PC-9 (cell line): ENCODE measurements at regions not wholly inside any gene's neighbourhood (a gene's known extent, or its start where the extent isn't known, plus 50 kb on each side); places are given as distances from the start of the nearest gene placed in this dataset.

Experiments
- BruUV-seq: library from RNA; stranded (reverse); fragments of 400-500 nt; replicated peaks from 2 replicates; lab custom pipeline; 2021; lab: Mats Ljungman, UMichigan
- CTCF ChIA-PET: fragments of 300-600 bp; sonication (Branson Sonifier 250); formaldehyde crosslinking; loops from one replicate; lab custom pipeline; 2022; ENCODE audit warnings: antibody characterized with exemption; lab: Charles Lee
- POLR2A ChIA-PET: fragments of 300-600 bp; sonication (Branson Sonifier 250); formaldehyde crosslinking; loops from one replicate; lab custom pipeline; 2022; ENCODE audit warnings: antibody characterized with exemption; ENCODE audit not compliant: unreplicated experiment; lab: Charles Lee
- DNase-seq, 2 experiments: peaks; one replicate each; pipeline versions ENCODE4 v3.0.0 to v3.0.0-alpha.2; 2015 to 2022; ENCODE audit warnings: mixed read lengths in 1 of 2
- H2AFZ ChIP-seq: fragments of 200-600 bp; sonication (generic); 2 replicates; pipeline ENCODE4 v1.8.1; 2017; ENCODE audit warnings: antibody characterized with exemption
- H3F3A ChIP-seq: fragments of 200-600 bp; sonication (generic); 2 replicates; pipeline ENCODE4 v1.8.1; 2017; ENCODE audit warnings: antibody characterized with exemption, mild to moderate bottlenecking, low read depth; ENCODE audit not compliant: insufficient read depth
- H3K27ac ChIP-seq: fragments of 200-600 bp; sonication (generic); 2 replicates; pipeline ENCODE4 v1.6.1; 2016; ENCODE audit warnings: mixed run types
- H3K27me3 ChIP-seq: fragments of 200-600 bp; sonication (generic); 2 replicates; pipeline ENCODE4 v1.6.1; 2016; ENCODE audit warnings: low read depth, mixed run types; ENCODE audit not compliant: insufficient read depth
- H3K36me3 ChIP-seq: fragments of 200-600 bp; sonication (generic); 2 replicates; pipeline ENCODE4 v1.6.1; 2016; ENCODE audit warnings: low read depth, mixed run types
- H3K4me1 ChIP-seq: fragments of 200-600 bp; sonication (generic); replicated peaks from 2 replicates; pipeline ENCODE4 v1.6.1; 2016; ENCODE audit warnings: mixed run types; ENCODE audit not compliant: insufficient read depth
- H3K4me2 ChIP-seq: fragments of 200-600 bp; sonication (generic); 2 replicates; pipeline ENCODE4 v1.6.1; 2017; ENCODE audit warnings: mixed run types
- H3K4me3 ChIP-seq: fragments of 200-600 bp; sonication (generic); 2 replicates; pipeline ENCODE4 v1.6.1; 2016; ENCODE audit warnings: mixed run types
- H3K79me2 ChIP-seq: fragments of 200-600 bp; sonication (generic); 2 replicates; pipeline ENCODE4 v1.6.1; 2017; ENCODE audit warnings: low read depth, mixed run types
- H3K9me2 ChIP-seq: fragments of 200-600 bp; sonication (generic); 2 replicates; pipeline ENCODE4 v1.8.1; 2017; ENCODE audit warnings: mild to moderate bottlenecking; ENCODE audit not compliant: insufficient read depth
- H3K9me3 ChIP-seq: fragments of 200-600 bp; sonication (generic); 2 replicates; pipeline ENCODE4 v1.8.1; 2016; ENCODE audit warnings: low read depth; ENCODE audit not compliant: insufficient read depth
- H4K20me1 ChIP-seq: fragments of 200-600 bp; sonication (generic); 2 replicates; pipeline ENCODE4 v1.8.1; 2017; ENCODE audit not compliant: insufficient read depth
- CTCF ChIP-seq: fragments of 200-600 bp; sonication (generic); conservative IDR thresholded peaks from 2 replicates; pipeline ENCODE4 v1.6.1; 2017; ENCODE audit warnings: mixed run types, antibody characterized with exemption, mild to moderate bottlenecking, moderate library complexity
- EZH2 ChIP-seq: fragments of 200-600 bp; sonication (generic); IDR thresholded peaks from 2 replicates; pipeline ENCODE4 v1.8.0; 2017; ENCODE audit warnings: antibody characterized with exemption, low read depth
- intact Hi-C: fragments of 100-400 bp; cut with micrococcal nuclease; formaldehyde crosslinking; loops from one replicate; pipeline ENCODE4 v1.10.0; 2022; ENCODE audit not compliant: unreplicated experiment

DNA sequence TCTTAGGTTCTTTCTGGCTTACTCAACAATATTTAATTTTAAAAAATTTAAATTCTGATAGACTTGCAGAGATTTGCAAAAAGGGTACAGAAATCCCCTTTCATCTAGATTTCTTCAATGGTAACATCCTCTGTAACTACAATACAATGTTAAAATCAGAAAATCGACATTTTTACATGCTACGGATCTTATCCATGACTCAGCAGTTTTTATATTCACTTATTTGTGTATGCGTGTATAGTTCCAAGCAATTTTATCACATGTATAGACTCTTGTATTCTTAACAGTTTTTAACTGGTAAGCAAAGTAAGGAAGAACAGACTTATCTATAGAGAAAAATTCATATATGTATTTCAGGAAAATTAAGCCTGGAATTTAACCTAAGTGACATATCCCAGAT is 256.1 kb upstream of the MEX3C start:
- Histone ChIP-seq H3K9me2 (no peaks in the 10 kb centered on the region), H3K27ac (no peak overlapping the region), H3K36me3 (no peaks in the 10 kb centered on the region), H3K4me2 (no peak overlapping the region), H3K4me3 (no peak overlapping the region), H3K4me1 (no peaks in the 10 kb centered on the region), H2AFZ (no peak overlapping the region), H4K20me1 (no peaks in the 10 kb centered on the region), H3K27me3 (no peaks in the 10 kb centered on the region), H3K9me3 (no peaks in the 10 kb centered on the region), H3K79me2 (no peaks in the 10 kb centered on the region), H3F3A (no peaks in the 10 kb centered on the region)
- DNase-seq, result no peak
- ChIA-PET CTCF (no interaction called here), POLR2A (no interaction called here)
- intact Hi-C loops, result no loop called here
- TF ChIP-seq EZH2, result no peak
- no peak for TF ChIP-seq CTCF
- BruUV-seq, result no TSS peak

DNA sequence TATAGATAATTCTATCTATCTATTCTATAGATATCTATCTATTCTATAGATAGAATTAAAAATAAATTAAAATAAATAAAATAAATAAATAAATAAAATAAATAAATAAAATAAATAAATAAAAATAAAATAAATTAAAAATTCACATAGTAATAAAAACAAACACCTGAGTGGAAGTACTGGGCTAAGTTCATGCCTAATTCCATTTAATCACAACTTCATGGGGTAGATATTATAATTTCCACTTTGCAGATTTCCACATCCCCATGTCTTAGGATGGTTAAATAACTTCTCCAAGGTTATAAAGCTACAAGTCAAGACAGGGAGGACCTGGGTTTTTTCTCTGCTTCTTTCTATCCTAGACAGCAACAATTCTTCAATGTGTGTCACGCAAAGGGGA is 261.4 kb upstream of the MEX3C start:
- H3K36me3 ChIP-seq, result no peaks in the 10 kb centered on the region
- no peaks in the 10 kb centered on the region for H3K79me2 ChIP-seq
- DNase-seq, result no peak
- H3K27me3 ChIP-seq, result no peaks in the 10 kb centered on the region
- no peaks in the 10 kb centered on the region for H3K4me1 ChIP-seq
- BruUV-seq, result no TSS peak
- no peaks in the 10 kb centered on the region for H4K20me1 ChIP-seq
- no peaks in the 10 kb centered on the region for H3K9me2 ChIP-seq
- no peaks in the 10 kb centered on the region for H3F3A ChIP-seq
- TF ChIP-seq EZH2 (no peak), CTCF (no peak)
- no peak overlapping the region for H3K27ac ChIP-seq
- intact Hi-C loops, result no loop called here
- H3K4me3 ChIP-seq, result no peak overlapping the region
- POLR2A ChIA-PET, result no interaction called here
- H3K4me2 ChIP-seq, result no peak overlapping the region
- H2AFZ ChIP-seq, result no peak overlapping the region
- CTCF ChIA-PET, result no interaction called here
- no peaks in the 10 kb centered on the region; the same call in 1 of the 2 replicates for H3K9me3 ChIP-seq

DNA sequence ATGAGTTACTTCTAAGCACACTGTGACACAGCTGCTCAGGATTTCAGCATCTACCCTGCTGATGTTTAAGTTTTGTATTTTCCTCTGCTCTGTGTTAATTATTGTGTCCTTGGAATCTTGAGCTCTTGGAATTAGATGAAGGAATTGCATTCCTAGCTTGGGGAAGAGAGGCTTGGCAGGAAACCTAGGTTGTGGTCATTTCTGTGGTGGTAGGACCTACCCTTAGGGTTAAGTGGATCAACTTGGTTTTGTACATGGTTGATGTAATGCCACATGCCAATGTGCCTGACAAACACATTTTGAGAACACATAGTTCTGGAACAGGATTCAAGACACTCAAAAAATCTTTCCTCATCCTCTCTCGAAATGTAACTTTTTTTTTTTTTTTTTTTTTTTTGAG is 264.5 kb upstream of the MEX3C start:
- ChIA-PET POLR2A (no interaction called here), CTCF (no interaction called here)
- no peak for TF ChIP-seq EZH2
- no peak for TF ChIP-seq CTCF
- no peaks in the 10 kb centered on the region for H3K79me2 ChIP-seq
- H3K4me3 ChIP-seq, result no peak overlapping the region
- no peaks in the 10 kb centered on the region for H3F3A ChIP-seq
- DNase-seq, result no peak
- H3K36me3 ChIP-seq, result no peaks in the 10 kb centered on the region
- H2AFZ ChIP-seq, result no peak overlapping the region
- H3K27me3 ChIP-seq, result no peaks in the 10 kb centered on the region
- H3K27ac ChIP-seq, result no peak overlapping the region
- no TSS peak for BruUV-seq
- H3K4me1 ChIP-seq, result no peaks in the 10 kb centered on the region
- intact Hi-C loops, result no loop called here
- no peaks in the 10 kb centered on the region for H4K20me1 ChIP-seq
- no peak overlapping the region for H3K4me2 ChIP-seq
- no peaks in the 10 kb centered on the region; the same call in 1 of the 2 replicates for H3K9me3 ChIP-seq
- H3K9me2 ChIP-seq, result no peaks in the 10 kb centered on the region
